ENCODE measurements at regions not wholly inside any gene's neighbourhood (a gene's known extent, or its start where the extent isn't known, plus 50 kb on each side); places are given as distances from the start of the nearest gene placed in this dataset.
A peak's percentile ranks its signal among the peaks of the same experiment; 100 is the strongest.

DNA sequence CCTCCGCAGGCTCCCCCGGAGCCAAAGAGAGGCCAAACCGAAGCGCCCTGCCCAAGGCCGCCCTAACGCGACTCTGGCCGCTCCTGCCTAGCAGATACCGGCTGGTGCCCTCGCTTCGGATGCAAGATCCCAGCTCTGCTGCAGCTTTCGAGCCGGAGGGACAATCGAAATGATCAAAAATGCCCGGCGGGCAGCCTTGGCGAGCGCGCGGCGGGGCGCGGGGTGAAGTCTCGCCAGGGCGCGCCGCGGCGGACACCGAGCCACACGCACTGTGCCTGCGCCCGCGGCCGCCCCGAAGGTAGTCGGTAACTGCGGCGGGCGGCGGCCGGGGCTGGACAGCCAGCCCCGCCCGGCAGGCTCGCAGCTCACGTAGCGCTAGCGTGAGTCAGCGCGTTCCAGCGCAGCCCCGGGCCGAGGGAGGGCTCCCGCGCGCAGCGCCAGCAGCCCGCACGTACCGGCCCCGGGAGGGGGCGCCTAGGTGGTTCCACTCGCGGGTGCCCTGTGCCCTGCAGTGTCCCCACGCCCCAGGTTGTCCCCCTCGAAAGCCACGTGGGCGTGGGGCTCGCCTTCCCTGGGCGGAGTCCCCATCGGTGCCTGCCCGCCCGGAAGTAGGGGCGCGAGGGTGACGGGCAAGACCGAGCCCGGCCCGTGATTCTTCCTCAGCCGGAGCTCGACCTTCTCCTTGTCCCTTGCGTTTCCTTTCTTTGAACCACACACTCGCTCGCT is 109.2 kb upstream of the EGLN3 start (continued):
- TF ChIP-seq, protein P1, sequence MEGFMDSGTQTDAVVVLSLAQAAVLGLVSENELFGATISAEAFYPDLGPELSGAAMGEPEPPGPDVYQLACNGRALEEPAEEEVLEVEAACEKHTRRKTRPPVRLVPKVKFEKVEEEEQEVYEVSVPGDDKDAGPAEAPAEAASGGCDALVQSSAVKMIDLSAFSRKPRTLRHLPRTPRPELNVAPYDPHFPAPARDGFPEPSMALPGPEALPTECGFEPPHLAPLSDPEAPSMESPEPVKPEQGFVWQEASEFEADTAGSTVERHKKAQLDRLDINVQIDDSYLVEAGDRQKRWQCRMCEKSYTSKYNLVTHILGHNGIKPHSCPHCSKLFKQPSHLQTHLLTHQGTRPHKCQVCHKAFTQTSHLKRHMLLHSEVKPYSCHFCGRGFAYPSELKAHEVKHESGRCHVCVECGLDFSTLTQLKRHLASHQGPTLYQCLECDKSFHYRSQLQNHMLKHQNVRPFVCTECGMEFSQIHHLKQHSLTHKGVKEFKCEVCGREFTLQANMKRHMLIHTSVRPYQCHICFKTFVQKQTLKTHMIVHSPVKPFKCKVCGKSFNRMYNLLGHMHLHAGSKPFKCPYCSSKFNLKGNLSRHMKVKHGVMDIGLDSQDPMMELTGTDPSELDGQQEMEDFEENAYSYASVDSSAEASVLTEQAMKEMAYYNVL (CRISPR knock-in tag; IDR thresholded peaks at IDR 0.05; ENCODE audit: borderline replicate concordance): peak; percentile 62; the same call in 1 of the 2 replicates
- no peak; the same call in 1 of the 2 replicates for TF ChIP-seq ETV5 (CRISPR knock-in tag; IDR thresholded peaks at IDR 0.05; ENCODE audit: borderline replicate concordance)
- 0 out of 2 replicates have a peak, but pooled peaks have one; percentile 15 for TF ChIP-seq BORCS8-MEF2B (CRISPR knock-in tag; IDR thresholded peaks at IDR 0.05)
- TF ChIP-seq, protein P2, sequence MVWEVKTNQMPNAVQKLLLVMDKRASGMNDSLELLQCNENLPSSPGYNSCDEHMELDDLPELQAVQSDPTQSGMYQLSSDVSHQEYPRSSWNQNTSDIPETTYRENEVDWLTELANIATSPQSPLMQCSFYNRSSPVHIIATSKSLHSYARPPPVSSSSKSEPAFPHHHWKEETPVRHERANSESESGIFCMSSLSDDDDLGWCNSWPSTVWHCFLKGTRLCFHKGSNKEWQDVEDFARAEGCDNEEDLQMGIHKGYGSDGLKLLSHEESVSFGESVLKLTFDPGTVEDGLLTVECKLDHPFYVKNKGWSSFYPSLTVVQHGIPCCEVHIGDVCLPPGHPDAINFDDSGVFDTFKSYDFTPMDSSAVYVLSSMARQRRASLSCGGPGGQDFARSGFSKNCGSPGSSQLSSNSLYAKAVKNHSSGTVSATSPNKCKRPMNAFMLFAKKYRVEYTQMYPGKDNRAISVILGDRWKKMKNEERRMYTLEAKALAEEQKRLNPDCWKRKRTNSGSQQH (CRISPR knock-in tag; IDR thresholded peaks at IDR 0.05; ENCODE audit: low read depth): no peak
- no peak for TF ChIP-seq ZKSCAN5 (CRISPR knock-in tag; IDR thresholded peaks at IDR 0.05)
- peak; percentile 59; the same call in 1 of the 2 replicates for TF ChIP-seq ZMYM4 (CRISPR knock-in tag; IDR thresholded peaks at IDR 0.05)
- TF ChIP-seq ELF3 (CRISPR knock-in tag; IDR thresholded peaks at IDR 0.05): peak; percentile 46
- 0 out of 2 replicates have a peak, but pooled peaks have one; percentile 31 for TF ChIP-seq TARDBP (CRISPR knock-in tag; IDR thresholded peaks at IDR 0.05)
- TF ChIP-seq ZFP36L2 (CRISPR knock-in tag; IDR thresholded peaks at IDR 0.05): no peak
- TF ChIP-seq SNAPC2 (CRISPR knock-in tag; IDR thresholded peaks at IDR 0.05): 0 out of 2 replicates have a peak, but pooled peaks have one; percentile 60
- TF ChIP-seq, protein P3, sequence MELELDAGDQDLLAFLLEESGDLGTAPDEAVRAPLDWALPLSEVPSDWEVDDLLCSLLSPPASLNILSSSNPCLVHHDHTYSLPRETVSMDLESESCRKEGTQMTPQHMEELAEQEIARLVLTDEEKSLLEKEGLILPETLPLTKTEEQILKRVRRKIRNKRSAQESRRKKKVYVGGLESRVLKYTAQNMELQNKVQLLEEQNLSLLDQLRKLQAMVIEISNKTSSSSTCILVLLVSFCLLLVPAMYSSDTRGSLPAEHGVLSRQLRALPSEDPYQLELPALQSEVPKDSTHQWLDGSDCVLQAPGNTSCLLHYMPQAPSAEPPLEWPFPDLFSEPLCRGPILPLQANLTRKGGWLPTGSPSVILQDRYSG (CRISPR knock-in tag; IDR thresholded peaks at IDR 0.05): no peak
- peak; percentile 19 for TF ChIP-seq ZNF33A (CRISPR knock-in tag; IDR thresholded peaks at IDR 0.05; ENCODE audit: borderline replicate concordance)
- TF ChIP-seq PRMT3 (CRISPR knock-in tag; IDR thresholded peaks at IDR 0.05; ENCODE audit: borderline replicate concordance, low read depth): no peak
- TF ChIP-seq, protein P4, sequence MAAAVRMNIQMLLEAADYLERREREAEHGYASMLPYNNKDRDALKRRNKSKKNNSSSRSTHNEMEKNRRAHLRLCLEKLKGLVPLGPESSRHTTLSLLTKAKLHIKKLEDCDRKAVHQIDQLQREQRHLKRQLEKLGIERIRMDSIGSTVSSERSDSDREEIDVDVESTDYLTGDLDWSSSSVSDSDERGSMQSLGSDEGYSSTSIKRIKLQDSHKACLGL (CRISPR knock-in tag; IDR thresholded peaks at IDR 0.05): peak; percentile 82
- no peak for TF ChIP-seq TBP (CRISPR knock-in tag; IDR thresholded peaks at IDR 0.05)
- no peak for TF ChIP-seq THAP11 (CRISPR knock-in tag; IDR thresholded peaks at IDR 0.05)
- 0 out of 2 replicates have a peak, but pooled peaks have one; percentile 82 for TF ChIP-seq FIP1L1 (IDR thresholded peaks at IDR 0.05; ENCODE audit: borderline replicate concordance, insufficient read depth, low read depth, low read length)
- TF ChIP-seq, protein P5, sequence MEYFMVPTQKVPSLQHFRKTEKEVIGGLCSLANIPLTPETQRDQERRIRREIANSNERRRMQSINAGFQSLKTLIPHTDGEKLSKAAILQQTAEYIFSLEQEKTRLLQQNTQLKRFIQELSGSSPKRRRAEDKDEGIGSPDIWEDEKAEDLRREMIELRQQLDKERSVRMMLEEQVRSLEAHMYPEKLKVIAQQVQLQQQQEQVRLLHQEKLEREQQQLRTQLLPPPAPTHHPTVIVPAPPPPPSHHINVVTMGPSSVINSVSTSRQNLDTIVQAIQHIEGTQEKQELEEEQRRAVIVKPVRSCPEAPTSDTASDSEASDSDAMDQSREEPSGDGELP (IDR thresholded peaks at IDR 0.05; ENCODE audit: borderline replicate concordance, low read depth): peak; percentile 42; the same call in 1 of the 2 replicates
- TF ChIP-seq RBFOX2 (IDR thresholded peaks at IDR 0.05; ENCODE audit: low read depth, low read length): peak; percentile 98
- TF ChIP-seq POGZ (CRISPR knock-in tag; IDR thresholded peaks at IDR 0.05): peak; percentile 95
- TF ChIP-seq ZBTB38 (CRISPR knock-in tag; IDR thresholded peaks at IDR 0.05): peak; percentile 98
- TF ChIP-seq NFIC (IDR thresholded peaks at IDR 0.05; ENCODE audit: low read length): no peak
- no peak for TF ChIP-seq DNMT1 (CRISPR knock-in tag; IDR thresholded peaks at IDR 0.05)
- peak; percentile 65 for TF ChIP-seq YY1 (IDR thresholded peaks at IDR 0.05; ENCODE audit: insufficient read depth, insufficient replicate concordance, low read depth, low read length)

All from HepG2 (cell line).